ENCODE measurements at regions not wholly inside any gene's neighbourhood (a gene's known extent, or its start where the extent isn't known, plus 50 kb on each side); places are given as distances from the start of the nearest gene placed in this dataset.

GRCh38 chr18:48459465-48459864 lies 50.3 kb upstream of the ZBTB7C start:
- Histone ChIP-seq H3K9me3 (ENCODE audit: low read length) (no peaks in the 10 kb centered on the region), H3K79me2 (ENCODE audit: insufficient read depth, low read length) (no peaks in the 10 kb centered on the region), H3K4me2 (ENCODE audit: low read length) (no peak overlapping the region), H3K27ac (ENCODE audit: low read depth, low read length, poor library complexity, severe bottlenecking) (no peak overlapping the region), H3K9ac (ENCODE audit: low read length) (no peak overlapping the region), H2AFZ (ENCODE audit: low read length) (no peak overlapping the region), H3K4me3 (ENCODE audit: low read depth, low read length, poor library complexity, severe bottlenecking) (no peak overlapping the region), H4K20me1 (ENCODE audit: insufficient read depth, low read length) (no peaks in the 10 kb centered on the region), H3K36me3 (ENCODE audit: insufficient read depth, low read length) (no peaks in the 10 kb centered on the region), H3K4me1 (ENCODE audit: insufficient read depth, low read length, severe bottlenecking) (no peaks in the 10 kb centered on the region), H3F3A (ENCODE audit: insufficient read depth, low read length) (no peaks in the 10 kb centered on the region), H3K27me3 (ENCODE audit: insufficient read depth, low read length) (0 out of 2 replicates have a peak, but pooled peaks cover 3% of the 10 kb centered on the region), H3K9me2 (ENCODE audit: low read depth, low read length) (no peaks in the 10 kb centered on the region)
- no peak for TF ChIP-seq EZH2 (IDR thresholded peaks at IDR 0.05; ENCODE audit: borderline replicate concordance, low read length)

GRCh38 chr18:48459016-48459415 lies 49.8 kb upstream of the ZBTB7C start:
- H3K36me3 ChIP-seq (ENCODE audit: insufficient read depth, low read length) = no peaks in the 10 kb centered on the region
- H3K9me2 ChIP-seq (ENCODE audit: low read depth, low read length) = no peaks in the 10 kb centered on the region
- no peak overlapping the region for H3K4me2 ChIP-seq (ENCODE audit: low read length)
- H3K27me3 ChIP-seq (ENCODE audit: insufficient read depth, low read length) = 0 out of 2 replicates have a peak, but pooled peaks cover 3% of the 10 kb centered on the region
- no peaks in the 10 kb centered on the region for H4K20me1 ChIP-seq (ENCODE audit: insufficient read depth, low read length)
- H3F3A ChIP-seq (ENCODE audit: insufficient read depth, low read length) = no peaks in the 10 kb centered on the region
- H3K27ac ChIP-seq (ENCODE audit: low read depth, low read length, poor library complexity, severe bottlenecking) = no peak overlapping the region
- no peak for TF ChIP-seq EZH2 (IDR thresholded peaks at IDR 0.05; ENCODE audit: borderline replicate concordance, low read length)
- TF ChIP-seq CTCF (IDR thresholded peaks at IDR 0.05; ENCODE audit: low read length) = no peak
- no peaks in the 10 kb centered on the region for H3K9me3 ChIP-seq (ENCODE audit: low read length)
- H2AFZ ChIP-seq (ENCODE audit: low read length) = no peak overlapping the region
- H3K4me1 ChIP-seq (ENCODE audit: insufficient read depth, low read length, severe bottlenecking) = no peaks in the 10 kb centered on the region
- no peak overlapping the region for H3K9ac ChIP-seq (ENCODE audit: low read length)
- no peak overlapping the region for H3K4me3 ChIP-seq (ENCODE audit: low read depth, low read length, poor library complexity, severe bottlenecking)
- H3K79me2 ChIP-seq (ENCODE audit: insufficient read depth, low read length) = no peaks in the 10 kb centered on the region
